Thyroid gland (tissue), 4 donors: ENCODE measurements at regions not wholly inside any gene's neighbourhood (a gene's known extent, or its start where the extent isn't known, plus 50 kb on each side); places are given as distances from the start of the nearest gene placed in this dataset.

ENCODE experiments used
- CTCF ChIP-seq, 6 experiments: fragments of 200-600 bp in 3 of 6; fragments of 450-650 bp in 3 of 6; sonication (generic) in 3 of 6; IDR thresholded peaks; one replicate each; pipeline ENCODE4 v1.5.1; 2016 to 2019; ENCODE audit warnings: antibody characterized with exemption in 6 of 6, mild to moderate bottlenecking in 2 of 6, inconsistent platforms in 1 of 6, moderate library complexity in 1 of 6
- POLR2A ChIP-seq, 2 donors: fragments of 450-650 bp; IDR thresholded peaks; one replicate each; pipeline ENCODE4 v1.6.1; 2017; ENCODE audit warnings: antibody characterized with exemption in 2 of 2, mild to moderate bottlenecking in 2 of 2, moderate library complexity in 1 of 2

- TF ChIP-seq CTCF (IDR thresholded peaks at IDR 0.05) = no peak
- no peak for TF ChIP-seq POLR2A (IDR thresholded peaks at IDR 0.05)
Measured at GRCh38 chr3:46094506-46094905, 67.2 kb upstream of the XCR1 start.
